Panc1 (cell line): ENCODE measurements at regions not wholly inside any gene's neighbourhood (a gene's known extent, or its start where the extent isn't known, plus 50 kb on each side); places are given as distances from the start of the nearest gene placed in this dataset.

Experiments
- ATAC-seq: fragments of 200-7000 bp; cut with Tn5 transposase; 2 replicates; pipeline ENCODE4 v1.9.1; 2020; ENCODE audit warnings: mild to moderate bottlenecking, moderate library complexity
- BruUV-seq: library from RNA; stranded (reverse); fragments of 400-500 nt; replicated peaks from 2 replicates; lab custom pipeline; 2021; lab: Mats Ljungman, UMichigan
- CTCF ChIA-PET: fragments of 300-600 bp; sonication (Branson Sonifier 250); formaldehyde crosslinking; loops from one replicate; lab custom pipeline; 2022; ENCODE audit warnings: antibody characterized with exemption; lab: Charles Lee
- POLR2A ChIA-PET: fragments of 300-600 bp; sonication (Branson Sonifier 250); formaldehyde crosslinking; loops from one replicate; lab custom pipeline; 2022; ENCODE audit warnings: antibody characterized with exemption; lab: Charles Lee
- DNase-seq: peaks from one replicate; pipeline ENCODE4 v3.0.0-alpha.2; 2010; ENCODE audit warnings: low read depth, low spot score
- H3K27ac ChIP-seq: 2 replicates; pipeline ENCODE4 v1.5.1; 2011; ENCODE audit warnings: mild to moderate bottlenecking, low read length, inconsistent platforms
- H3K27me3 ChIP-seq: fragments of 200-500 bp; sonication (Bioruptor generic); 2 replicates; pipeline ENCODE4 v1.6.0; 2014; ENCODE audit warnings: low read length, inconsistent platforms; ENCODE audit not compliant: control insufficient read depth, insufficient read depth
- H3K36me3 ChIP-seq: fragments of 200-500 bp; sonication (Bioruptor generic); 2 replicates; pipeline ENCODE4 v1.5.1; 2014; ENCODE audit warnings: inconsistent platforms, mild to moderate bottlenecking, low read length, moderate library complexity; ENCODE audit not compliant: control insufficient read depth, insufficient read depth
- H3K4me1 ChIP-seq: 2 replicates; pipeline ENCODE4 v1.5.1; 2011; ENCODE audit warnings: inconsistent platforms, mild to moderate bottlenecking, low read length, moderate library complexity; ENCODE audit not compliant: control insufficient read depth, insufficient read depth
- H3K4me3 ChIP-seq, 2 experiments: 2 replicates each; pipeline ENCODE4 v1.5.1; 2011 to 2012; ENCODE audit warnings: low read depth in 2 of 2, low read length in 2 of 2, mild to moderate bottlenecking in 2 of 2, inconsistent platforms in 1 of 2, moderate library complexity in 1 of 2
- H3K9me3 ChIP-seq: fragments of 200-500 bp; sonication (Bioruptor generic); 2 replicates; pipeline ENCODE4 v1.5.1; 2014; ENCODE audit warnings: low read depth, mild to moderate bottlenecking, inconsistent platforms, low read length, moderate library complexity; ENCODE audit not compliant: control insufficient read depth, insufficient read depth
- CTCF ChIP-seq: fragments of 450-650 bp; IDR thresholded peaks from 2 replicates; pipeline ENCODE4 v1.5.1; 2017; ENCODE audit warnings: mild to moderate bottlenecking
- POLR2AphosphoS5 ChIP-seq: IDR thresholded peaks from 2 replicates; pipeline ENCODE4 v1.6.1; 2012; ENCODE audit warnings: mild to moderate bottlenecking, low read depth, low read length, moderate library complexity
- SIN3A ChIP-seq: IDR thresholded peaks from 2 replicates; pipeline ENCODE4 v1.6.1; 2012; ENCODE audit warnings: low read depth, mild to moderate bottlenecking, low read length, moderate library complexity, borderline replicate concordance; ENCODE audit not compliant: insufficient read depth
- TCF7L2 ChIP-seq: IDR thresholded peaks from 2 replicates; pipeline ENCODE4 v1.6.1; 2011; ENCODE audit warnings: mild to moderate bottlenecking, low read depth, low read length, inconsistent platforms
- in situ Hi-C: cut with HindIII; loops from 2 replicates; pipeline ENCODE4 v1.10.0; 2016; ENCODE audit warnings: low sequenced_read_pairs, low pct_unique_long_range_greater_than_20kb
- intact Hi-C: fragments of 100-400 bp; cut with micrococcal nuclease; formaldehyde crosslinking; loops from one replicate; pipeline ENCODE4 v1.10.0; 2022; ENCODE audit not compliant: unreplicated experiment
- TF ChIP-seq, protein P1 (sequence below), 2 experiments: IDR thresholded peaks; 2 replicates each; pipeline ENCODE4 v1.6.1; 2011 to 2012; ENCODE audit warnings: low read depth in 2 of 2, control low read depth in 1 of 2, low read length in 1 of 2, mild to moderate bottlenecking in 1 of 2, moderate library complexity in 1 of 2; ENCODE audit not compliant: insufficient read depth in 1 of 2

DNA sequence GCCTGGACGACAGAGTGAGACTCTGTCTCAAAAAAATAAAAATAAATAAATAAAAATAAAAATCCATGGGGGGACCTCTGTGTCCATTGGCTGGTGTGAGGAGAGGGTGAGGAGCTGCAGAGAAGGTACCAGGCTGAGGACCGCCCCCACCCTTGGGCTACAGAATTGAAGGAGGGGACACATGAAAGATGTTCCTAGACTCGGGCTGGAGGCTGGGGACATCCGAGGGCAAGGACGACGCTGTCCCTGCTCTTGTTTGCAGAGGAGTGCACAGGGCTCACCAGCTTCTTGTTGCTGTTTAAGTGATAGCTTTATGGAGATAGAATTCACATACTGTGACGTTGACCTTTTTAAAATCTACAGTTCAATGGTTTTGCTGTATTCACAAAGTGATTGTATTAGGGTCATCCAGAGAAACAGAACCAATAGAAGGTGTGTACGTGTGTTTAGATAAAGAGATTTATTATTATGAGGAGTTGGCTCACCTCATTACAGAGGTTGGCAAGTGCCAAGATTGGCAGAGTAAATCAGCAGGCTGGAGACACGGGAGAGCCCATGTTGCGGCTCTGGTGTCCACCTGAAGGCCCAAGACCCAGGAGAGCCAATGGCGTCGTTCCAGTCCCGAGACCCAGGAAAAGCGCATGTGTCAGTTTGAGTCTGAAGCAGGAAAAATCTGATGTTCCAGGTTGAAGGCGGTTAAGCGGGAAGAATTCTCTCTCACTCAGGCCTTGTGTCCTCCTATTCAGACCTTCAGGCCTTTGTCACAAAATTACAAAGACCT is 320.7 kb downstream of the SEC14L1 start:
- no peaks in the 10 kb centered on the region for H3K27me3 ChIP-seq
- CTCF ChIA-PET: no interaction called here
- no peaks in the 10 kb centered on the region for H3K9me3 ChIP-seq
- POLR2A ChIA-PET: no interaction called here
- H3K36me3 ChIP-seq: no peaks in the 10 kb centered on the region
- no peak for ATAC-seq
- DNase-seq: no peak
- H3K4me1 ChIP-seq: peaks cover 58% of the 10 kb centered on the region
- intact Hi-C loops (no loop called here), in situ Hi-C loops (no loop called here)
- no peak overlapping the region for H3K4me3 ChIP-seq
- no TSS peak for BruUV-seq
- H3K27ac ChIP-seq: peak overlapping the region; percentile 37
- TF ChIP-seq, protein P1, sequence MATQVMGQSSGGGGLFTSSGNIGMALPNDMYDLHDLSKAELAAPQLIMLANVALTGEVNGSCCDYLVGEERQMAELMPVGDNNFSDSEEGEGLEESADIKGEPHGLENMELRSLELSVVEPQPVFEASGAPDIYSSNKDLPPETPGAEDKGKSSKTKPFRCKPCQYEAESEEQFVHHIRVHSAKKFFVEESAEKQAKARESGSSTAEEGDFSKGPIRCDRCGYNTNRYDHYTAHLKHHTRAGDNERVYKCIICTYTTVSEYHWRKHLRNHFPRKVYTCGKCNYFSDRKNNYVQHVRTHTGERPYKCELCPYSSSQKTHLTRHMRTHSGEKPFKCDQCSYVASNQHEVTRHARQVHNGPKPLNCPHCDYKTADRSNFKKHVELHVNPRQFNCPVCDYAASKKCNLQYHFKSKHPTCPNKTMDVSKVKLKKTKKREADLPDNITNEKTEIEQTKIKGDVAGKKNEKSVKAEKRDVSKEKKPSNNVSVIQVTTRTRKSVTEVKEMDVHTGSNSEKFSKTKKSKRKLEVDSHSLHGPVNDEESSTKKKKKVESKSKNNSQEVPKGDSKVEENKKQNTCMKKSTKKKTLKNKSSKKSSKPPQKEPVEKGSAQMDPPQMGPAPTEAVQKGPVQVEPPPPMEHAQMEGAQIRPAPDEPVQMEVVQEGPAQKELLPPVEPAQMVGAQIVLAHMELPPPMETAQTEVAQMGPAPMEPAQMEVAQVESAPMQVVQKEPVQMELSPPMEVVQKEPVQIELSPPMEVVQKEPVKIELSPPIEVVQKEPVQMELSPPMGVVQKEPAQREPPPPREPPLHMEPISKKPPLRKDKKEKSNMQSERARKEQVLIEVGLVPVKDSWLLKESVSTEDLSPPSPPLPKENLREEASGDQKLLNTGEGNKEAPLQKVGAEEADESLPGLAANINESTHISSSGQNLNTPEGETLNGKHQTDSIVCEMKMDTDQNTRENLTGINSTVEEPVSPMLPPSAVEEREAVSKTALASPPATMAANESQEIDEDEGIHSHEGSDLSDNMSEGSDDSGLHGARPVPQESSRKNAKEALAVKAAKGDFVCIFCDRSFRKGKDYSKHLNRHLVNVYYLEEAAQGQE (IDR thresholded peaks at IDR 0.05; ENCODE audit: insufficient read depth in 1 of 2, low read depth in 2 of 2, low read length in 1 of 2): no peak
- 0 out of 2 replicates have a peak, but pooled peaks have one; percentile 17 for TF ChIP-seq POLR2AphosphoS5

GRCh38 chr17:77462090-77462489 is 321.3 kb downstream of the SEC14L1 start:
- no peaks in the 10 kb centered on the region for H3K9me3 ChIP-seq
- ChIA-PET POLR2A (no interaction called here), CTCF (interaction anchor here (0.9 kb wide), 1 partner anchor 32 kb away, joined by 3 read pairs; no protein-coding TSS in a partner anchor)
- peak overlapping the region; percentile 37 for H3K27ac ChIP-seq
- in situ Hi-C loops: no loop called here
- no peak for DNase-seq
- no peaks in the 10 kb centered on the region for H3K27me3 ChIP-seq
- no peak overlapping the region for H3K4me3 ChIP-seq
- peaks cover 58% of the 10 kb centered on the region for H3K4me1 ChIP-seq
- no peak for ATAC-seq
- TSS peak; percentile 38 for BruUV-seq
- no peaks in the 10 kb centered on the region for H3K36me3 ChIP-seq
- intact Hi-C loops: no loop called here
- TF ChIP-seq SIN3A: no peak
- TF ChIP-seq TCF7L2: no peak
- TF ChIP-seq, protein P1 (IDR thresholded peaks at IDR 0.05; ENCODE audit: insufficient read depth in 1 of 2, low read depth in 2 of 2, low read length in 1 of 2): no peak
- TF ChIP-seq POLR2AphosphoS5: no peak
- TF ChIP-seq CTCF: no peak
